Trophoblast cell (in vitro differentiated cells and primary cell): ENCODE measurements at regions not wholly inside any gene's neighbourhood (a gene's known extent, or its start where the extent isn't known, plus 50 kb on each side); places are given as distances from the start of the nearest gene placed in this dataset.

Experiments used
- DNase-seq, 2 donors: peaks; one replicate each; pipeline ENCODE4 v3.0.0-alpha.2; 2016
- H2AFZ ChIP-seq: 2 replicates; pipeline ENCODE4 v1.6.1; 2013; ENCODE audit warnings: low read length, moderate library complexity, mild to moderate bottlenecking; ENCODE audit not compliant: insufficient read depth, poor library complexity
- H2AK5ac ChIP-seq: 2 replicates; pipeline ENCODE4 v1.6.1; 2013; ENCODE audit warnings: mild to moderate bottlenecking, low read length
- H2BK120ac ChIP-seq: 2 replicates; pipeline ENCODE4 v1.6.1; 2013; ENCODE audit warnings: low read length, mild to moderate bottlenecking, moderate library complexity; ENCODE audit not compliant: insufficient read depth, poor library complexity
- H2BK12ac ChIP-seq: 2 replicates; pipeline ENCODE4 v1.6.1; 2013; ENCODE audit warnings: mild to moderate bottlenecking, low read length, moderate library complexity
- H2BK5ac ChIP-seq: 2 replicates; pipeline ENCODE4 v1.6.1; 2013; ENCODE audit warnings: low read length, low read depth, moderate library complexity, mild to moderate bottlenecking; ENCODE audit not compliant: poor library complexity
- H3K14ac ChIP-seq: 2 replicates; pipeline ENCODE4 v1.6.1; 2013; ENCODE audit warnings: mild to moderate bottlenecking, low read length
- H3K18ac ChIP-seq: 2 replicates; pipeline ENCODE4 v1.6.1; 2013; ENCODE audit warnings: mild to moderate bottlenecking, low read length
- H3K23ac ChIP-seq: 2 replicates; pipeline ENCODE4 v1.6.1; 2013; ENCODE audit warnings: low read length
- H3K27ac ChIP-seq: 2 replicates; pipeline ENCODE4 v1.5.1; 2013; ENCODE audit warnings: low read depth, mild to moderate bottlenecking, inconsistent platforms, low read length, moderate library complexity
- H3K27me3 ChIP-seq: 2 replicates; pipeline ENCODE4 v1.6.1; 2013; ENCODE audit warnings: inconsistent platforms, mild to moderate bottlenecking, low read length, moderate library complexity; ENCODE audit not compliant: insufficient read depth
- H3K36me3 ChIP-seq, 2 experiments: 1 replicate in 1 of 2; 2 replicates in 1 of 2; pipeline ENCODE4 v1.6.1; 2013; ENCODE audit warnings: low read length in 2 of 2, mild to moderate bottlenecking in 2 of 2, moderate library complexity in 1 of 2; ENCODE audit not compliant: insufficient read depth in 2 of 2, control insufficient read depth in 1 of 2
- H3K4ac ChIP-seq: 2 replicates; pipeline ENCODE4 v1.6.1; 2013; ENCODE audit warnings: low read depth, mild to moderate bottlenecking, low read length, moderate library complexity
- H3K4me1 ChIP-seq, 2 experiments: 1 replicate in 1 of 2; 2 replicates in 1 of 2; pipeline ENCODE4 v1.6.1; 2013; ENCODE audit warnings: low read length in 2 of 2, mild to moderate bottlenecking in 2 of 2, moderate library complexity in 1 of 2; ENCODE audit not compliant: insufficient read depth in 2 of 2, control insufficient read depth in 1 of 2
- H3K4me2 ChIP-seq: 2 replicates; pipeline ENCODE4 v1.6.1; 2013; ENCODE audit warnings: inconsistent platforms, mild to moderate bottlenecking, low read length, moderate library complexity
- H3K4me3 ChIP-seq: 2 replicates; pipeline ENCODE4 v1.5.1; 2013; ENCODE audit warnings: mild to moderate bottlenecking, low read depth, low read length, inconsistent platforms
- H3K79me1 ChIP-seq: one replicate; pipeline ENCODE4 v1.6.1; 2013; ENCODE audit warnings: low read length
- H3K79me2 ChIP-seq: 2 replicates; pipeline ENCODE4 v1.6.1; 2013; ENCODE audit warnings: low read length, mild to moderate bottlenecking; ENCODE audit not compliant: control insufficient read depth, insufficient read depth, poor library complexity
- H3K9ac ChIP-seq: 2 replicates; pipeline ENCODE4 v1.6.1; 2013; ENCODE audit warnings: mild to moderate bottlenecking, low read length
- H3K9me3 ChIP-seq: 2 replicates; pipeline ENCODE4 v1.6.1; 2013; ENCODE audit warnings: low read depth, mild to moderate bottlenecking, control low read depth, inconsistent platforms, low read length; ENCODE audit not compliant: insufficient read depth
- H4K12ac ChIP-seq: 2 replicates; pipeline ENCODE4 v1.6.1; 2013; ENCODE audit warnings: low read depth, mild to moderate bottlenecking, low read length, moderate library complexity
- H4K8ac ChIP-seq: 2 replicates; pipeline ENCODE4 v1.6.1; 2013; ENCODE audit warnings: low read depth, mild to moderate bottlenecking, low read length, moderate library complexity
- H4K91ac ChIP-seq: one replicate; pipeline ENCODE4 v1.6.1; 2013; ENCODE audit warnings: low read depth, mild to moderate bottlenecking, low read length, moderate library complexity
- WGBS: extraction: QIAGEN DNeasy Blood & Tissue Kit; methylation state at CpG from one replicate; pipeline ENCODE4 v1.1.7; 2013; ENCODE audit warnings: missing lambda C conversion rate; ENCODE audit not compliant: insufficient read length, insufficient coverage; ENCODE audit errors: extremely low coverage; 5-methylcytosine and 5-hydroxymethylcytosine counted together

DNA sequence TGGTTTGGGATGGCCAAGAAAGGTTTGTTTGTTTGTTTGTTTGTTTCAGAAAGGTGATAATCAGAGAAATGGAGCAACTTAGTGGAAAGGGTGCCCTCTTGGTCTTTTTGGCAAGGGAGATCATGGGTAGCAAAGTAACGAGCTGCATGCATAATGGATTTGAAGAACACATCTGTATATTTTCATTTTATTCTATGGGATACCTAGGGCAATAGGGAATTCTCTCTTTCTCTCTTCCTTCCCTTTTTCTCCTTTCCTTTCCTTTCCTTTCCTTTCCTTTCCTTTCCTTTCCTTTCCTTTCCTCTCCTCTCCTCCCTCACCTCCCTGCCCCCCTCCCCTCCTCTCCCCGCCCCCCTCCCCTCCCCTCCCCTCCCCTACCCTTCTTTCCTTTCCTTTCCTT, 492.1 kb downstream of the NEBL start:
- Histone ChIP-seq H3K4me2 (no peak overlapping the region), H2BK5ac (no peak overlapping the region), H2AFZ (no peak overlapping the region), H3K27ac (no peak overlapping the region), H3K79me1 (no peaks in the 10 kb centered on the region), H4K12ac (no peak overlapping the region), H2BK12ac (no peak overlapping the region), H4K8ac (no peak overlapping the region), H2BK120ac (no peak overlapping the region), H3K23ac (no peak overlapping the region), H3K4ac (no peak overlapping the region), H3K36me3 (no peaks in the 10 kb centered on the region), H3K9ac (no peak overlapping the region), H3K4me1 (no peaks in the 10 kb centered on the region), H2AK5ac (no peak overlapping the region), H3K4me3 (no peak overlapping the region), H3K18ac (no peak overlapping the region), H3K27me3 (no peaks in the 10 kb centered on the region), H4K91ac (no peak overlapping the region), H3K14ac (no peak overlapping the region), H3K79me2 (peaks cover 1% of the 10 kb centered on the region), H3K9me3 (no peaks in the 10 kb centered on the region)
- no peak for DNase-seq
- no CpG with 5 or more reads among the region's 2 CpGs for WGBS

DNA sequence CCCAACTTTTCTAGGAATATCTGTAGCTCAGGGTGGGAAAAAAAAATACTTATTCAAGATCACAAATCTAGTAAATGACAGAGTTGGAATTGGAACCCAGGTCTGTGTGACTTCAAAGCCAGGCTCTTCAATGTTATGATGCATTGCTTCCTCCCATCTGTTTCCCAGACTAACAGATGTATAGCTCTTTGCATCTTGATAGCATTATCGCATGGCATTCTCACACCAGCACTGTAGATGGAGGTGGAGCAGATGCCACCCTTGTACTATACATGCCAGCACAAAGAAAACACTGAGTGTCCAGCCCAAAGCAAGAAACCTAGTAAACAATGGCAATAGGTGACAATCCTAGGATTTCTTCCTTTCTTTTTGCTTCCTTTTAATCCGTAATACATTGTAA, 497.3 kb downstream of the NEBL start:
- Histone ChIP-seq H3K4ac (no peak overlapping the region), H2AFZ (no peak overlapping the region), H4K12ac (no peak overlapping the region), H2AK5ac (no peak overlapping the region), H4K8ac (no peak overlapping the region), H3K9me3 (no peaks in the 10 kb centered on the region), H3K36me3 (no peaks in the 10 kb centered on the region), H3K18ac (no peak overlapping the region), H2BK12ac (no peak overlapping the region), H3K79me2 (no peaks in the 10 kb centered on the region), H3K27me3 (no peaks in the 10 kb centered on the region), H3K79me1 (peaks cover 8% of the 10 kb centered on the region), H3K4me3 (no peak overlapping the region), H2BK120ac (no peak overlapping the region), H3K4me1 (no peaks in the 10 kb centered on the region), H3K27ac (no peak overlapping the region), H3K14ac (no peak overlapping the region), H2BK5ac (no peak overlapping the region), H4K91ac (no peak overlapping the region), H3K4me2 (no peak overlapping the region), H3K9ac (no peak overlapping the region), H3K23ac (no peak overlapping the region)
- DNase-seq, result no peak
- no CpG with 5 or more reads among the region's 2 CpGs for WGBS

DNA sequence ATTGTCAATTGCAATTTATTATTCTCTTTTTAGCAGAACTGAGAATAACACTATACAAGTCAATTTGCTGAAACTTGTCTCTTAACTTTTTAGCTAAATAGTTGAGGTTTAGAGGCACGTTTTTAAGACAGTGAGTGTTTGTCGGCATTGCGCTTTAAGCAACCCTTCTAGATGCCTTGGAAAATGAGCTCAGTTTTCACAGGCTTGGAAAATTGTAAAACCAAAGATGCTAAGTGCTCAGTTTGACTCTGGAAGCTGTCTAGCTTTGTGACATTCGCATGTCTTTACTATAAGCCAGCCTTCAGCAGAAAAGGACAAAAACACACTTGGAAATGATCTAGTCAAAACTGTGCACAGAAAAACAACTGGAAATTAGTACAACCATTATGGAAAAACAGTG, 500.4 kb downstream of the NEBL start:
- Histone ChIP-seq H3K4me3 (no peak overlapping the region), H4K8ac (no peak overlapping the region), H3K23ac (no peak overlapping the region), H3K27me3 (no peaks in the 10 kb centered on the region), H2BK120ac (no peak overlapping the region), H2AK5ac (no peak overlapping the region), H2BK12ac (no peak overlapping the region), H4K91ac (no peak overlapping the region), H3K79me2 (no peaks in the 10 kb centered on the region), H3K27ac (no peak overlapping the region), H3K9me3 (no peaks in the 10 kb centered on the region), H3K79me1 (peaks cover 8% of the 10 kb centered on the region), H2AFZ (no peak overlapping the region), H3K9ac (no peak overlapping the region), H2BK5ac (no peak overlapping the region), H4K12ac (no peak overlapping the region), H3K14ac (no peak overlapping the region), H3K36me3 (no peaks in the 10 kb centered on the region), H3K18ac (no peak overlapping the region), H3K4me1 (no peaks in the 10 kb centered on the region), H3K4ac (no peak overlapping the region), H3K4me2 (no peak overlapping the region)
- WGBS, result no CpG with 5 or more reads among the region's 4 CpGs
- DNase-seq, result no peak

DNA sequence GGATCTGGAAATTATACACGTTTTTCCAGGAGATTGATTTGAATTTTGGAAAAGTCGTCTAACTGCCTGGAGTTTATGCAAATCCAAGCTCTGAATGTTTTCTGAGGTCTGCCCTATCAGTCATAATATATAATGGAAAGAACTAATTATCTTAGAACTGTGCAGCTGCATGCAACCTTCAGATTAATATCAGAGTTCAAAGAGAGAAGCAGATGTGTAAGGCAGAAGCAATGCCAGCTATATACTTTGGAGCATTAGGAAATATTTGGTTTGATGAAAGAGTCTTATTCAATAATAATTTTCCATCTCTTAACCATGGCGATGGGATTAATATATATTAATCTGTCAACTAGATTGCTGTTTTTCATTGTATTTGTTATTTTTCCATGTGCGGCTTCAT, 500.9 kb downstream of the NEBL start:
- Histone ChIP-seq H2BK120ac (no peak overlapping the region), H2AFZ (no peak overlapping the region), H3K9me3 (no peaks in the 10 kb centered on the region), H4K91ac (no peak overlapping the region), H4K12ac (no peak overlapping the region), H3K4me1 (no peaks in the 10 kb centered on the region), H3K27ac (no peak overlapping the region), H2AK5ac (no peak overlapping the region), H3K36me3 (no peaks in the 10 kb centered on the region), H3K4ac (no peak overlapping the region), H2BK5ac (no peak overlapping the region), H3K9ac (no peak overlapping the region), H3K4me2 (no peak overlapping the region), H3K79me2 (no peaks in the 10 kb centered on the region), H3K27me3 (no peaks in the 10 kb centered on the region), H3K79me1 (peaks cover 8% of the 10 kb centered on the region), H3K18ac (no peak overlapping the region), H3K4me3 (no peak overlapping the region), H2BK12ac (no peak overlapping the region), H3K14ac (no peak overlapping the region), H3K23ac (no peak overlapping the region), H4K8ac (no peak overlapping the region)
- no CpG with 5 or more reads among the region's 4 CpGs for WGBS
- DNase-seq, result no peak
